ENCODE measurements at regions not wholly inside any gene's neighbourhood (a gene's known extent, or its start where the extent isn't known, plus 50 kb on each side); places are given as distances from the start of the nearest gene placed in this dataset.

GRCh38 chr1:237976331-237976730 is 85.6 kb upstream of the ZP4 start:
- TF ChIP-seq FOXJ3 (CRISPR knock-in tag; IDR thresholded peaks at IDR 0.05; ENCODE audit: borderline replicate concordance) = no peak
- no peak for TF ChIP-seq ATF1 (CRISPR knock-in tag; IDR thresholded peaks at IDR 0.05)
- TF ChIP-seq RAD21 (CRISPR knock-in tag; IDR thresholded peaks at IDR 0.05) = no peak
- TF ChIP-seq MEF2D (CRISPR knock-in tag; IDR thresholded peaks at IDR 0.05) = no peak
- no peak for TF ChIP-seq E2F2 (CRISPR knock-in tag; IDR thresholded peaks at IDR 0.05; ENCODE audit: borderline replicate concordance)
- TF ChIP-seq REPIN1 (CRISPR knock-in tag; IDR thresholded peaks at IDR 0.05; ENCODE audit: borderline replicate concordance, low read depth) = no peak
- TF ChIP-seq HNRNPUL1 (IDR thresholded peaks at IDR 0.05; ENCODE audit: low read depth, low read length) = no peak
- TF ChIP-seq EP300 (IDR thresholded peaks at IDR 0.05; ENCODE audit: low read depth in 2 of 2, low read length in 2 of 2) = no peak
- TF ChIP-seq EP300 (CRISPR knock-in tag; IDR thresholded peaks at IDR 0.05; ENCODE audit: borderline replicate concordance) = no peak
- TF ChIP-seq ZHX2 (IDR thresholded peaks at IDR 0.05; ENCODE audit: low read depth) = no peak
- no peak for TF ChIP-seq ZHX2 (CRISPR knock-in tag; IDR thresholded peaks at IDR 0.05; ENCODE audit: borderline replicate concordance)
- no peak for TF ChIP-seq ZNF746 (CRISPR knock-in tag; IDR thresholded peaks at IDR 0.05)
- TF ChIP-seq U2AF1 (optimal IDR thresholded peaks at IDR 0.05; ENCODE audit: low read depth, low read length) = no peak
- no peak for TF ChIP-seq SNAPC5 (CRISPR knock-in tag; IDR thresholded peaks at IDR 0.05; ENCODE audit: borderline replicate concordance)
